ENCODE measurements at regions not wholly inside any gene's neighbourhood (a gene's known extent, or its start where the extent isn't known, plus 50 kb on each side); places are given as distances from the start of the nearest gene placed in this dataset.
"Not testable (repeated sequence)": the region's sequence is repeated elsewhere in the genome, so short reads cannot be mapped to it uniquely, and the experiment has no call there.

- not testable (repeated sequence) for H3K4me3 Mint-ChIP-seq; H4K20me1 ChIP-seq (replicated peaks; ENCODE audit: insufficient read depth); H3K9me2 ChIP-seq (ENCODE audit: insufficient read depth); H3K27me3 ChIP-seq (ENCODE audit: insufficient read depth); ATAC-seq; DNase-seq (ENCODE audit: low spot score); H3K27ac Mint-ChIP-seq; H3K4me1 ChIP-seq (ENCODE audit: insufficient read depth); H3K4me1 Mint-ChIP-seq; H3K4me2 ChIP-seq; H3F3A ChIP-seq (replicated peaks; ENCODE audit: low read depth); H3K36me3 ChIP-seq (ENCODE audit: insufficient read depth); H3K27me3 Mint-ChIP-seq (ENCODE audit: insufficient read depth, low read depth, poor library complexity); H3K4me3 ChIP-seq; H2AFZ ChIP-seq; H3K79me2 ChIP-seq (replicated peaks; ENCODE audit: insufficient read depth); H3K27ac ChIP-seq (ENCODE audit: low read depth)
- peaks cover 20% of the 10 kb centered on the region for H3K36me3 Mint-ChIP-seq (ENCODE audit: low read depth)
- peaks cover 25% of the 10 kb centered on the region for H3K9me3 Mint-ChIP-seq
These were observed 623.9 kb downstream of the EPM2A start for GRCh38 chr6:145111407-145111806.

GRCh38 chr6:145112711-145113148 lies 622.6 kb downstream of the EPM2A start:
- ATAC-seq = no peak
- Histone ChIP-seq H3K4me2 (no peak overlapping the region), H4K20me1 (replicated peaks; ENCODE audit: insufficient read depth) (no peaks in the 10 kb centered on the region), H3K36me3 (ENCODE audit: insufficient read depth) (no peaks in the 10 kb centered on the region), H3F3A (replicated peaks; ENCODE audit: low read depth) (no peaks in the 10 kb centered on the region), H3K4me1 (ENCODE audit: insufficient read depth) (peaks cover 9% of the 10 kb centered on the region; the same call in 1 of the 2 replicates), H3K27ac (ENCODE audit: low read depth) (no peak overlapping the region), H3K27me3 (ENCODE audit: insufficient read depth) (no peaks in the 10 kb centered on the region), H2AFZ (no peak overlapping the region), H3K9me2 (ENCODE audit: insufficient read depth) (0 out of 2 replicates have a peak, but pooled peaks cover 8% of the 10 kb centered on the region), H3K4me3 (no peak overlapping the region), H3K79me2 (replicated peaks; ENCODE audit: insufficient read depth) (no peaks in the 10 kb centered on the region)
- Mint-ChIP-seq H3K27ac (no peak overlapping the region), H3K9me3 (peaks cover 15% of the 10 kb centered on the region), H3K36me3 (ENCODE audit: low read depth) (peaks cover 13% of the 10 kb centered on the region), H3K27me3 (ENCODE audit: insufficient read depth, low read depth, poor library complexity) (peaks cover 2% of the 10 kb centered on the region), H3K4me1 (peaks cover 5% of the 10 kb centered on the region; the same call in 2 of the 3 replicates), H3K4me3 (no peak overlapping the region)
- DNase-seq (ENCODE audit: low spot score) = no peak
- TF ChIP-seq ETS1 (IDR thresholded peaks at IDR 0.05) (no peak), CREB1 (CRISPR knock-in tag; IDR thresholded peaks at IDR 0.05; ENCODE audit: low read depth) (no peak), ZNF114 (CRISPR knock-in tag; IDR thresholded peaks at IDR 0.05) (no peak), JUNB (IDR thresholded peaks at IDR 0.05; ENCODE audit: unreplicated experiment) (no peak), EZH2 (IDR thresholded peaks at IDR 0.05; ENCODE audit: low read depth, unreplicated experiment) (no peak), CTCF (conservative IDR thresholded peaks at IDR 0.05; ENCODE audit: low read depth in 2 of 2) (no peak), POLR2AphosphoS5 (IDR thresholded peaks at IDR 0.05; ENCODE audit: low read depth) (no peak), ZNF331 (CRISPR knock-in tag; IDR thresholded peaks at IDR 0.05; ENCODE audit: low read depth) (no peak), EZH2phosphoT487 (IDR thresholded peaks at IDR 0.05; ENCODE audit: unreplicated experiment) (no peak), REST (IDR thresholded peaks at IDR 0.05; ENCODE audit: unreplicated experiment) (no peak), NANOG (IDR thresholded peaks at IDR 0.05; ENCODE audit: borderline replicate concordance) (no peak), STAT1 (IDR thresholded peaks at IDR 0.05; ENCODE audit: unreplicated experiment) (no peak)

All from GM23338 (cell line).